DMS 273 treated with DMSO at 0.1 percent for 48 hours (cell line): ENCODE measurements at regions not wholly inside any gene's neighbourhood (a gene's known extent, or its start where the extent isn't known, plus 50 kb on each side); places are given as distances from the start of the nearest gene placed in this dataset.

ENCODE experiments used
- DNase-seq: peaks from one replicate; lab custom pipeline; 2025; lab: John Stamatoyannopoulos, UW

GRCh38 chr3:135867911-135868310 is 97.6 kb upstream of the PPP2R3A start:
- DNase-seq: no peak

DNA sequence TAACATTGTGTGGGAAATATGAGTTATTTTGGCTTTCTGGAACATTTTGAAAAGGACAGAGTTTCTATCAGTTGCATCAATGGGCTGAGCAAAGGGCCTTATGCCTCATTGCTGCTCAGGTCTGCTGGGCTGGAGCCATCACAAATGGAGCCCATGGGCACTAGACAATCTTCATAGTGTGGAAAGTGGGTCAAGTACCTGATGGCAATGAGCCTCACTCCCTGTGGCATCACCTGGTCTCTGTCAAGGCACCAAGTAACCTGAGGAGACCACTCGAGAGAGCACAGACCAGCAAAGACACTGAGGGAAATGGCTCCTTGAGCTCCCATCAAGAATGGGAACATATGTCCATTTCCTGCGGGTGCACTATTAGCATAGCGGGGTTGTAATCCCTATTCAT is 96.7 kb upstream of the PPP2R3A start:
- DNase-seq: no peak

GRCh38 chr3:135869439-135870105 is 96.0 kb upstream of the PPP2R3A start:
- DNase-seq: no peak

- DNase-seq: no peak
These were observed 94.2 kb upstream of the PPP2R3A start for GRCh38 chr3:135871311-135871710.

- DNase-seq: no peak
These were observed 91.5 kb upstream of the PPP2R3A start for GRCh38 chr3:135874035-135874434.

GRCh38 chr3:135878501-135878900 is 87.0 kb upstream of the PPP2R3A start:
- no peak for DNase-seq

GRCh38 chr3:135885885-135886284 is 79.6 kb upstream of the PPP2R3A start:
- no peak for DNase-seq

DNA sequence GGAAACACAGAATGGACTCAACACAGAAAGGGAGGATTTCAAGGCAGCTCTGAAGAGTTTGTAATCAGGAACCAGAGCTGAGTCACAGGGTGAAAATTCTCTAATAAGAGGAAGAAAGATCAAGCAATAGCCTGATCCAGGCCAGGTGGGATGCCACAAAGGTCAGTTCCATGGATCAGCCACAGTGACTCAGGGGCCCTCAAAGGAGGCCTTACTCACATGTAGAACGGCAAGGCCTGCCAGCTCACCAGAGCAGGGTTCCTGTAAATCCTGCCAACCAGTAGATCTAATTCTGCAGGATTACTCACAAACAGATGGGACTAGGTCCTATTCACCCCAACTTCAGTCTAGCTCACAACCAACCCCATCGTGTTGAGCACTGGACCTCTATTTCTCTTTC is 78.3 kb upstream of the PPP2R3A start:
- DNase-seq: no peak

DNA sequence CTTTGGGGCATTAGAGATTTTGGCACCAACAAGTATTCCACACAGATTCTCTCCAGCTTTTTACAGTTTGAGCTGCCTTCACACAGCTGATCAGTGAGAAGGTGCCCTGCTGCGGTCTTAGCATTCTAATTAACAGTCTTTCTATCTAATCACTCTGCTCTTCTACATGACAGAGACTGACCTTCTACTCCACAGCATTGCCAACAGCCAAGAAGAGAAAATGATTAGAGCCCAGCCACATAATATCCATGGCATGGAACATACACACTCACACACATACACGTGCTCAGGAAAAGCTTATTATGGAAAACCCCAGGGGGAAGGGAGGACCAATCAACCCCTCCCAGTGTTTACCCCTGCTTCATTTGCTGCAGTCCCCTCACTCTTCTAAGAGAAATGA is 76.1 kb upstream of the PPP2R3A start:
- no peak for DNase-seq

DNA sequence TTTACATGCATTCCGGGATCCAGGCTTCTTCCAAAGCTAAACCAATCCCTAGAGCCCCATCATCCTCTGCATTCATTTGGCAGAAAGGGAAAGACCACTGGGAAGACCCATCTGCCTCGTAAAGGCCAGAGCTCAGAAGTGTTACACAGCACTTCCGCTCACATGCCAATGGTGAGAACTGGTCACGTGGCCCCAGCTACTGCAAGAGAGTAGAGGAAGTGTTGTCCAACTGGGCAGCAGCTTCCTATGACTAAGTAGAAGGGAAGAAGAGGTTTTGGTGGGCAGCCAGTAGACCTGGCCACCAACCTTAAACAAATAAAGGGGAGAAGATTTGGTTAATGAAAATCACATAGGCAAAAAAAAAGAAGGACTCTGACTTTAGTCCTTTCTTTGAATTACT is 74.4 kb upstream of the PPP2R3A start:
- no peak for DNase-seq

GRCh38 chr3:135895106-135895733 is 70.3 kb upstream of the PPP2R3A start:
- DNase-seq: peak; percentile 51

DNA sequence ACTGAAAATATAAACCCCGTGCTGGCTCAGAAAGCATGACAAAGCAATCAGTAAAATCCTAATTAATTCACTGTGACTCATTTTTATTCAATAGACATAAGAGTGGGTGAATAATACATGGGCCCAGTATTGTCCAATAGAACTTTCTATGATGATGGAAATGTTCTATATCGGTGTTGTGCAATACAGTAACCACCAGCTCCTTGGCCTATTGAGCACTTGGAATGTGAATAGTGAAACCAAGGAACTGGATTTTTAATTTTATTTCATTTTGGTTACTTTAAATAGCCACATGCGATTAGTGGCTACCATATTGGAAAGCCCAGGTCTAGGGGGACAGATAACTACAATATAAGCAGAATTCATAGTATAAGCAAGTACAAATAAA is 69.8 kb upstream of the PPP2R3A start:
- no peak for DNase-seq

GRCh38 chr3:135896613-135897012 is 68.9 kb upstream of the PPP2R3A start:
- no peak for DNase-seq

DNA sequence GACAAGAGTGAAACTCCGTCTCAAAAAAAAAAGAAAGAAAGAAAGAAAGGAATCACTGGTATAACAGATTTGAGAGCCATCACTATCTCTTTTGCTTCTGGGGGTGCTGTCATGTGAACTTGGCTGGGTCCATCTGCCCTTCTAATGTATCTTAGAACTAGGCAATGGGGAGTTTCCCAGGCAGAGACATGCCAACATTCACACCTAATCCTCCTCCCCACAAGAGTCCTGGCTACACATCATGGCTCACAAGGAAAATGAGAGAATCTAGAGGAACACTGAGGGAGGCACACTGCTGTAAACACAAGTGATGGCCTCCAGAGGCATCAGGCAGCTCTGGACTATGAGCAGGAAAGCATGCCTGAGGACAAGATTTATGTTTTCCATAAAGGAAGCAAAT is 67.8 kb upstream of the PPP2R3A start:
- no peak for DNase-seq

DNA sequence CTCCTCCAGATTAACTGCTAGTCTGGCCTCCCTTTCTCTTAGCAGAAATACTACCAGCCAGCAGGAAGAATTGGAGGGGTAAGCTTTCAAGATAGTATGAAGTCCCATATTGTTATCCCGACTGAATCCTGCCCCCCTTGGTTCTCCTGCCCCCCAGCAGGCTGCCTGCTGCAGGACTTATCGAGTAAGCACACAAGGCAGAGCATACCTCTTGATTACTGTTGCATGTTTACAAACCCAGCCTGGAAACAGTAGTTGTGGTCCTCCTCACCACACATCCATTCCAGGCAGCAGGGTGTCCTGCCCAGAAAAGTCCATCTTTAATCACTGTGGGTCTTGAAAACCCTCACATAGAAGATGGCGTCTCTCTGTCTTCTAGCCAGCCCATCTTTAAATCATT is 66.8 kb upstream of the PPP2R3A start:
- no peak for DNase-seq

- DNase-seq: no peak
These were observed 60.3 kb upstream of the PPP2R3A start for GRCh38 chr3:135905058-135905724.

DNA sequence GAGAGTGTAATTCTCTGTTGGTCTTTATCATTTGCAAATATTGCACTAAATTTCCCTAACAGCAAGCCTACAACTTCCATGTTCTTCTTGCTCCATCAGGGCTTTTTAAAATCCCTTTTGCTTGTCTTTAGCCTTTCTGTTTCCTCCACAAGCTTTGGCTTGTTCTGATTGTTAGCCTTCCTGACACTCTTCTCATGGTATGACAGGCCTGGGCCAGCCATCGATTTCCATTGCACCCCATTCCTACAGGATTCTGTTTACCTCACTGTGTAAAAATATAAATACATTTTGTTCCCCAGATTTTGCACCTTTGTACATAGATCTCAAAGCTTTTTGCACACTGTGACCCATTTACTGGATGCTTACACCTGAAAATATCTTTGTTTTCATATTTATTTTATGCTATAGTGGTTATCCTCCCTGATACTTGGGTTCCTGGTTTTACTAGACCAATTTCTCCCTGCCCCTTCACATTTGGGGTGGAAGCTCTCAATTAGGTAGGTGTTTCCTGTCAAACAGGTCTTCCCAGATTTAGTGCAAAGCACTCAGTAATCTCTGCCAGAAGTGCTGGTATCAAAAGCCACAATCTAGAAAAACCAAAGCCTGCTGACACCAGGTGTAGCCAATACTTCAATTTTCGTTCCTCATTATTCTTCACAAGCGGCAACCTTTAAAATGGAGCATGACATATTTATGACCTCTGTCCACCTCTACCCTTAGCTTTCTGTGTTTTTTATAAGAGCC is 57.9 kb upstream of the PPP2R3A start:
- DNase-seq: no peak

- no peak for DNase-seq
These were observed 57.3 kb upstream of the PPP2R3A start for GRCh38 chr3:135908225-135908624.

DNA sequence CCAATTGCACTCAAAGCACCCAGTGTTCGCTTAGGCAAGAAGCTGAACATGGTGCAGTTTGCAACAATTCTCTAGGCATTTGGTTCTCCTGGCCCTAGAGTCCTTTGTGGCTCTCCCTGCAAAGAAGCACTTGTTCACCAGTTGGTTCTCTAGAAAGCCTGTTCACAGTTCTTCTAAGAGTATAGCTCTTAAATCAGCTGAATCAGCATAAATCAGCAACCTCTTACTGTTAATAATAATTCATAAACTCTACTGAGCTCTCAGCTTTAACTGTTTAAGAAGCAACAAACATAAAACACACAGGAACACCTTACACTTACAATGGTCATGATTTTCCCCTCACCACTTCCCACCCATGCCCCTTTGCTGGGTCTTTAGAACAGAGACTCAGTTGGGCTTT is 56.8 kb upstream of the PPP2R3A start:
- no peak for DNase-seq

DNA sequence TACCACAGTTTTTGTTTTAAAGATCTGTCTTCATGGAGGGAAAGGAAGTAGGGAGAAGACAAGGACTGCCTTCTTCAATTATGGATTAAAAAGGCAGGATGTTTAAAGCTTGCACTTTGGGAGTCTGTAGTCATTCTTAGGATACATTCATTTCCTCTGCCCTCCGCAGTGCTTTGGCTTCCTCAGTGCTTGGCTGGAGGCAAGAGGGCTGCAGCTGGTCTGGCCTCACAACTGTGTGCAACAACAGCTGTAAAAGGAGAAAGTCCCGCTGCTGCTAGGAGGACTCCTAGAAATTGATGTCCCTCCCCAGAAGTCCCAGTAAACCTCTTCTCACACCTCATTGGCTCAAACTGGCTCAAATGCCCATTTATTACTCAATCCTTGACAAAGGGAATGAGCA is 54.4 kb upstream of the PPP2R3A start:
- DNase-seq: no peak

GRCh38 chr3:135915206-135915605 is 50.3 kb upstream of the PPP2R3A start:
- no peak for DNase-seq
